GM19023 (cell line): ENCODE measurements at regions not wholly inside any gene's neighbourhood (a gene's known extent, or its start where the extent isn't known, plus 50 kb on each side); places are given as distances from the start of the nearest gene placed in this dataset.

Experiments
- ATAC-seq: cut with Tn5 transposase; IDR thresholded peaks from one replicate; pipeline ENCODE4 v1.9.1; 2021; ENCODE audit warnings: mild to moderate bottlenecking, moderate library complexity; ENCODE audit not compliant: unreplicated experiment

GRCh38 chr5:148941810-148942209 lies 115.4 kb downstream of the ADRB2 start:
- ATAC-seq = no peak

GRCh38 chr5:148949841-148950470 lies 112.9 kb downstream of the SH3TC2 start:
- ATAC-seq = no peak

GRCh38 chr5:148950471-148950863 lies 112.4 kb downstream of the SH3TC2 start:
- no peak for ATAC-seq

- no peak for ATAC-seq
These were observed 112.0 kb downstream of the SH3TC2 start for GRCh38 chr5:148950892-148951291.

- no peak for ATAC-seq
These were observed 111.2 kb downstream of the SH3TC2 start for GRCh38 chr5:148951612-148952011.

GRCh38 chr5:148952097-148952867 lies 110.6 kb downstream of the SH3TC2 start:
- no peak for ATAC-seq

GRCh38 chr5:148953711-148954110 lies 109.2 kb downstream of the SH3TC2 start:
- ATAC-seq = no peak
